ENCODE measurements at regions not wholly inside any gene's neighbourhood (a gene's known extent, or its start where the extent isn't known, plus 50 kb on each side); places are given as distances from the start of the nearest gene placed in this dataset.

- no peak overlapping the region for H2AFZ ChIP-seq (replicated peaks)
- Mint-ChIP-seq H3K27me3 (ENCODE audit: insufficient read depth, low read depth) (peaks cover 7% of the 10 kb centered on the region), H3K27ac (no peak overlapping the region), H3K36me3 (peaks cover 4% of the 10 kb centered on the region), H3K4me1 (peaks cover 23% of the 10 kb centered on the region), H3K9me3 (peaks cover 9% of the 10 kb centered on the region), H3K4me3 (no peak overlapping the region)
- TF ChIP-seq CTCF (IDR thresholded peaks at IDR 0.05) (no peak), EZH2 (IDR thresholded peaks at IDR 0.05) (no peak), EZH2phosphoT487 (IDR thresholded peaks at IDR 0.05) (no peak)
- H3K79me2 ChIP-seq (ENCODE audit: low read depth) = no peaks in the 10 kb centered on the region
- H3K9ac ChIP-seq = no peak overlapping the region
- H4K20me1 ChIP-seq (ENCODE audit: low read depth) = no peaks in the 10 kb centered on the region
- H3K4me2 ChIP-seq = peak overlapping the region; percentile 35
- H3K36me3 ChIP-seq = no peaks in the 10 kb centered on the region
- H3K4me1 ChIP-seq = peaks cover 28% of the 10 kb centered on the region
- peaks cover 39% of the 10 kb centered on the region for H3F3A ChIP-seq (ENCODE audit: low read depth)
- H3K27ac ChIP-seq = peak overlapping the region; percentile 69
- DNase-seq (ENCODE audit: low spot score) = peak; percentile 13
- no peak overlapping the region for H3K4me3 ChIP-seq
- no peaks in the 10 kb centered on the region for H3K9me3 ChIP-seq (ENCODE audit: low read depth)
- H3K27me3 ChIP-seq = no peaks in the 10 kb centered on the region
Observed at GRCh38 chr5:10162468-10162867, 87.2 kb downstream of the ATPSCKMT start.

DNA sequence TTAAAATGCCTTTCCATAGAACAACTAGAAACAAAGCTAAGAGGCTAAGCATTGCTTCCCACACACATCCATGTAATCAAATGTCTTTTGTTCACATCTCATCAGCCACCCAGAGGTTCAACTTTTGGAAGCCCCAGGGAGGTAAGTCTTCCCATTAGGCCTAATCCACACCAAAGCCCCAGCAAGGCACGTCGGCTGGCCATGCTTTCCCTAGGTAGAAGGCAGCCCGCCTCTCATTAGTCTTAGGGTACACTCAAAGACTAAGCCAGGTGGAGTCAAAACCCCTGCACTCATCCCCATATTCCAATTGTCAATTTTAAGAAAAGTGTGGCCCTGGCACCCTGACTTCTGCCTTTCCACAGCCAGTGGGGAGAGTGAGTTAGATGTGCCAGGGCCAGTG, 87.9 kb downstream of the ATPSCKMT start:
- H3K4me1 Mint-ChIP-seq = peaks cover 30% of the 10 kb centered on the region

GRCh38 chr5:10160241-10160640, 89.4 kb downstream of the ATPSCKMT start:
- H3K4me1 Mint-ChIP-seq = peaks cover 30% of the 10 kb centered on the region
- Histone ChIP-seq H3K27me3 (no peaks in the 10 kb centered on the region), H3K9me3 (ENCODE audit: low read depth) (no peaks in the 10 kb centered on the region), H2AFZ (replicated peaks) (no peak overlapping the region), H3K4me1 (peaks cover 37% of the 10 kb centered on the region), H3K9ac (no peak overlapping the region), H3F3A (ENCODE audit: low read depth) (peaks cover 39% of the 10 kb centered on the region), H3K27ac (no peak overlapping the region), H3K4me2 (no peak overlapping the region), H4K20me1 (ENCODE audit: low read depth) (no peaks in the 10 kb centered on the region), H3K4me3 (no peak overlapping the region), H3K36me3 (no peaks in the 10 kb centered on the region), H3K79me2 (ENCODE audit: low read depth) (no peaks in the 10 kb centered on the region)
- H3K36me3 Mint-ChIP-seq = no peaks in the 10 kb centered on the region
- no peak overlapping the region for H3K4me3 Mint-ChIP-seq
- H3K9me3 Mint-ChIP-seq = peaks cover 4% of the 10 kb centered on the region
- peaks cover 4% of the 10 kb centered on the region for H3K27me3 Mint-ChIP-seq (ENCODE audit: insufficient read depth, low read depth)
- TF ChIP-seq EZH2 (IDR thresholded peaks at IDR 0.05) = no peak
- TF ChIP-seq EZH2phosphoT487 (IDR thresholded peaks at IDR 0.05) = no peak
- no peak for TF ChIP-seq CTCF (IDR thresholded peaks at IDR 0.05)
- no peak for DNase-seq (ENCODE audit: low spot score)
- no peak overlapping the region for H3K27ac Mint-ChIP-seq

More for the DNA sequence above, 87.9 kb downstream of the ATPSCKMT start:
- peaks cover 35% of the 10 kb centered on the region for H3K4me1 ChIP-seq
- peak overlapping the region; percentile 69 for H3K27ac ChIP-seq
- H3K4me3 ChIP-seq = no peak overlapping the region
- no peak overlapping the region for H3K9ac ChIP-seq
- TF ChIP-seq CTCF (IDR thresholded peaks at IDR 0.05) (no peak), EZH2 (IDR thresholded peaks at IDR 0.05) (no peak), EZH2phosphoT487 (IDR thresholded peaks at IDR 0.05) (no peak)
- H3K4me2 ChIP-seq = peak overlapping the region; percentile 35
- no peaks in the 10 kb centered on the region for H3K79me2 ChIP-seq (ENCODE audit: low read depth)
- Mint-ChIP-seq H3K27me3 (ENCODE audit: insufficient read depth, low read depth) (peaks cover 7% of the 10 kb centered on the region), H3K27ac (peak overlapping the region; percentile 61), H3K9me3 (peaks cover 9% of the 10 kb centered on the region), H3K36me3 (peaks cover 3% of the 10 kb centered on the region), H3K4me3 (no peak overlapping the region)
- H2AFZ ChIP-seq (replicated peaks) = no peak overlapping the region
- no peaks in the 10 kb centered on the region for H3K9me3 ChIP-seq (ENCODE audit: low read depth)
- H3F3A ChIP-seq (ENCODE audit: low read depth) = peaks cover 39% of the 10 kb centered on the region
- H4K20me1 ChIP-seq (ENCODE audit: low read depth) = no peaks in the 10 kb centered on the region
- no peaks in the 10 kb centered on the region for H3K36me3 ChIP-seq
- no peaks in the 10 kb centered on the region for H3K27me3 ChIP-seq
- DNase-seq (ENCODE audit: low spot score) = peak; percentile 53

Data from neural progenitor cell (in vitro differentiated cells).